GM12878 (cell line): ENCODE measurements at regions not wholly inside any gene's neighbourhood (a gene's known extent, or its start where the extent isn't known, plus 50 kb on each side); places are given as distances from the start of the nearest gene placed in this dataset.

ENCODE experiments used
- CHD2 ChIP-seq: IDR thresholded peaks from 2 replicates; pipeline ENCODE4 v1.6.1; 2011; ENCODE audit warnings: low read depth, low read length, improper control_type of control experiment, borderline replicate concordance
- FOS ChIP-seq: IDR thresholded peaks from 3 replicates; pipeline ENCODE4 v1.6.1; 2011; ENCODE audit warnings: borderline replicate concordance; ENCODE audit not compliant: insufficient read length; ENCODE audit errors: extremely low read depth
- FOXM1 ChIP-seq: IDR thresholded peaks from 2 replicates; pipeline ENCODE4 v1.6.1; 2012; ENCODE audit warnings: low read depth, mild to moderate bottlenecking, inconsistent platforms, low read length, moderate library complexity
- HCFC1 ChIP-seq: fragments of 150-350 bp; IDR thresholded peaks from 2 replicates; pipeline ENCODE4 v1.6.1; 2014; ENCODE audit warnings: low read length
- JUND ChIP-seq: IDR thresholded peaks from 2 replicates; pipeline ENCODE4 v1.6.1; 2012; ENCODE audit warnings: low read depth, mild to moderate bottlenecking, low read length, improper control_type of control experiment, moderate library complexity
- POLR2AphosphoS5 ChIP-seq: IDR thresholded peaks from 2 replicates; pipeline ENCODE4 v1.6.1; 2011; ENCODE audit warnings: mild to moderate bottlenecking, low read length, inconsistent platforms
- RAD21 ChIP-seq: IDR thresholded peaks from 2 replicates; pipeline ENCODE4 v1.6.1; 2011; ENCODE audit warnings: mild to moderate bottlenecking, low read depth, low read length, moderate library complexity; ENCODE audit not compliant: insufficient read depth
- RAD51 ChIP-seq: fragments of 450-650 bp; IDR thresholded peaks from 2 replicates; pipeline ENCODE4 v1.6.1; 2016; ENCODE audit warnings: moderate library complexity, mild to moderate bottlenecking, inconsistent platforms
- RCOR1 ChIP-seq: conservative IDR thresholded peaks from 2 replicates; pipeline ENCODE4 v1.6.1; 2012; ENCODE audit warnings: low read depth, low read length, improper control_type of control experiment
- ZNF274 ChIP-seq: IDR thresholded peaks from one replicate; pipeline ENCODE4 v1.8.0; 2011; ENCODE audit not compliant: insufficient read length, insufficient read depth
- TF ChIP-seq, protein P1 (sequence below): IDR thresholded peaks from 2 replicates; pipeline ENCODE4 v1.6.1; 2011; ENCODE audit warnings: borderline replicate concordance, low read depth, mild to moderate bottlenecking, moderate library complexity, low read length; ENCODE audit not compliant: insufficient read depth, poor library complexity, severe bottlenecking
- TF ChIP-seq, protein P2 (sequence below), 3 experiments: IDR thresholded peaks in 2 of 3; conservative IDR thresholded peaks in 1 of 3; 2 replicates each; pipeline ENCODE4 v1.5.1; 2011; ENCODE audit warnings: low read depth in 3 of 3, low read length in 3 of 3, mild to moderate bottlenecking in 3 of 3, control low read depth in 2 of 3, moderate library complexity in 2 of 3, inconsistent platforms in 1 of 3, mixed read lengths in 1 of 3; ENCODE audit not compliant: control insufficient read depth in 2 of 3, insufficient read depth in 1 of 3; ENCODE audit errors: extremely low read depth in 1 of 3
- TF ChIP-seq, protein P3 (sequence below): fragments of 450-650 bp; IDR thresholded peaks from 2 replicates; pipeline ENCODE4 v1.6.1; 2016; ENCODE audit warnings: mild to moderate bottlenecking, moderate library complexity, borderline replicate concordance
- TF ChIP-seq, protein P4 (sequence below): IDR thresholded peaks from 2 replicates; pipeline ENCODE4 v1.6.1; 2012; ENCODE audit warnings: low read depth, low read length, improper control_type of control experiment

DNA sequence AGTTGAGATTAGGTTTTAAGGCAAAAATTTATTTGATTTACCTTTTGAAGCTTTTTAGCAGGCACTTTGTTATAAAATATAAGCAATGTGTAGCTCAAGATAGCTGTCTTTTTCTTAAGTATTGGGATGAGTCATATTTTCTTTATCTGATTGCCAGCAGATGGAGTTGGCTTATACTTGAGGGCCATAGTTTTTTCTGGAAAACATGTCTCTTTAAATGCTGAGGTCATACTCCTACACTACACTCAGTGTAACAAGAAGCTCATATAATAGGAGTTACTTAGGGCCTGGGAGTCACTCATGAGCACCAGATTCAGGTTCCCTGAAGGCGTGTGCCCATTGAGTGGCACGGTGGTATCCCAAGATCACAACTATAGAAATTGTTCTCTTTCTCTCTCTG lies 579.8 kb downstream of the EDEM1 start:
- TF ChIP-seq FOS: no peak
- no peak for TF ChIP-seq FOXM1
- TF ChIP-seq POLR2AphosphoS5: no peak
- no peak for TF ChIP-seq RAD21
- TF ChIP-seq RCOR1: no peak
- no peak for TF ChIP-seq CHD2
- TF ChIP-seq, protein P1, sequence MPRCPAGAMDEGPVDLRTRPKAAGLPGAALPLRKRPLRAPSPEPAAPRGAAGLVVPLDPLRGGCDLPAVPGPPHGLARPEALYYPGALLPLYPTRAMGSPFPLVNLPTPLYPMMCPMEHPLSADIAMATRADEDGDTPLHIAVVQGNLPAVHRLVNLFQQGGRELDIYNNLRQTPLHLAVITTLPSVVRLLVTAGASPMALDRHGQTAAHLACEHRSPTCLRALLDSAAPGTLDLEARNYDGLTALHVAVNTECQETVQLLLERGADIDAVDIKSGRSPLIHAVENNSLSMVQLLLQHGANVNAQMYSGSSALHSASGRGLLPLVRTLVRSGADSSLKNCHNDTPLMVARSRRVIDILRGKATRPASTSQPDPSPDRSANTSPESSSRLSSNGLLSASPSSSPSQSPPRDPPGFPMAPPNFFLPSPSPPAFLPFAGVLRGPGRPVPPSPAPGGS: no peak
- TF ChIP-seq, protein P2, sequence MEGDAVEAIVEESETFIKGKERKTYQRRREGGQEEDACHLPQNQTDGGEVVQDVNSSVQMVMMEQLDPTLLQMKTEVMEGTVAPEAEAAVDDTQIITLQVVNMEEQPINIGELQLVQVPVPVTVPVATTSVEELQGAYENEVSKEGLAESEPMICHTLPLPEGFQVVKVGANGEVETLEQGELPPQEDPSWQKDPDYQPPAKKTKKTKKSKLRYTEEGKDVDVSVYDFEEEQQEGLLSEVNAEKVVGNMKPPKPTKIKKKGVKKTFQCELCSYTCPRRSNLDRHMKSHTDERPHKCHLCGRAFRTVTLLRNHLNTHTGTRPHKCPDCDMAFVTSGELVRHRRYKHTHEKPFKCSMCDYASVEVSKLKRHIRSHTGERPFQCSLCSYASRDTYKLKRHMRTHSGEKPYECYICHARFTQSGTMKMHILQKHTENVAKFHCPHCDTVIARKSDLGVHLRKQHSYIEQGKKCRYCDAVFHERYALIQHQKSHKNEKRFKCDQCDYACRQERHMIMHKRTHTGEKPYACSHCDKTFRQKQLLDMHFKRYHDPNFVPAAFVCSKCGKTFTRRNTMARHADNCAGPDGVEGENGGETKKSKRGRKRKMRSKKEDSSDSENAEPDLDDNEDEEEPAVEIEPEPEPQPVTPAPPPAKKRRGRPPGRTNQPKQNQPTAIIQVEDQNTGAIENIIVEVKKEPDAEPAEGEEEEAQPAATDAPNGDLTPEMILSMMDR (IDR thresholded peaks at IDR 0.05 in 2 of 3, conservative IDR thresholded peaks at IDR 0.05 in 1 of 3; ENCODE audit: control insufficient read depth in 2 of 3, extremely low read depth in 1 of 3, insufficient read depth in 1 of 3, low read depth in 3 of 3, low read length in 3 of 3): no peak
- TF ChIP-seq ZNF274: no peak
- TF ChIP-seq JUND: no peak
- TF ChIP-seq HCFC1: no peak
- TF ChIP-seq, protein P3, sequence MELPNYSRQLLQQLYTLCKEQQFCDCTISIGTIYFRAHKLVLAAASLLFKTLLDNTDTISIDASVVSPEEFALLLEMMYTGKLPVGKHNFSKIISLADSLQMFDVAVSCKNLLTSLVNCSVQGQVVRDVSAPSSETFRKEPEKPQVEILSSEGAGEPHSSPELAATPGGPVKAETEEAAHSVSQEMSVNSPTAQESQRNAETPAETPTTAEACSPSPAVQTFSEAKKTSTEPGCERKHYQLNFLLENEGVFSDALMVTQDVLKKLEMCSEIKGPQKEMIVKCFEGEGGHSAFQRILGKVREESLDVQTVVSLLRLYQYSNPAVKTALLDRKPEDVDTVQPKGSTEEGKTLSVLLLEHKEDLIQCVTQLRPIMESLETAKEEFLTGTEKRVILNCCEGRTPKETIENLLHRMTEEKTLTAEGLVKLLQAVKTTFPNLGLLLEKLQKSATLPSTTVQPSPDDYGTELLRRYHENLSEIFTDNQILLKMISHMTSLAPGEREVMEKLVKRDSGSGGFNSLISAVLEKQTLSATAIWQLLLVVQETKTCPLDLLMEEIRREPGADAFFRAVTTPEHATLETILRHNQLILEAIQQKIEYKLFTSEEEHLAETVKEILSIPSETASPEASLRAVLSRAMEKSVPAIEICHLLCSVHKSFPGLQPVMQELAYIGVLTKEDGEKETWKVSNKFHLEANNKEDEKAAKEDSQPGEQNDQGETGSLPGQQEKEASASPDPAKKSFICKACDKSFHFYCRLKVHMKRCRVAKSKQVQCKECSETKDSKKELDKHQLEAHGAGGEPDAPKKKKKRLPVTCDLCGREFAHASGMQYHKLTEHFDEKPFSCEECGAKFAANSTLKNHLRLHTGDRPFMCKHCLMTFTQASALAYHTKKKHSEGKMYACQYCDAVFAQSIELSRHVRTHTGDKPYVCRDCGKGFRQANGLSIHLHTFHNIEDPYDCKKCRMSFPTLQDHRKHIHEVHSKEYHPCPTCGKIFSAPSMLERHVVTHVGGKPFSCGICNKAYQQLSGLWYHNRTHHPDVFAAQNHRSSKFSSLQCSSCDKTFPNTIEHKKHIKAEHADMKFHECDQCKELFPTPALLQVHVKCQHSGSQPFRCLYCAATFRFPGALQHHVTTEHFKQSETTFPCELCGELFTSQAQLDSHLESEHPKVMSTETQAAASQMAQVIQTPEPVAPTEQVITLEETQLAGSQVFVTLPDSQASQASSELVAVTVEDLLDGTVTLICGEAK: no peak
- TF ChIP-seq, protein P4, sequence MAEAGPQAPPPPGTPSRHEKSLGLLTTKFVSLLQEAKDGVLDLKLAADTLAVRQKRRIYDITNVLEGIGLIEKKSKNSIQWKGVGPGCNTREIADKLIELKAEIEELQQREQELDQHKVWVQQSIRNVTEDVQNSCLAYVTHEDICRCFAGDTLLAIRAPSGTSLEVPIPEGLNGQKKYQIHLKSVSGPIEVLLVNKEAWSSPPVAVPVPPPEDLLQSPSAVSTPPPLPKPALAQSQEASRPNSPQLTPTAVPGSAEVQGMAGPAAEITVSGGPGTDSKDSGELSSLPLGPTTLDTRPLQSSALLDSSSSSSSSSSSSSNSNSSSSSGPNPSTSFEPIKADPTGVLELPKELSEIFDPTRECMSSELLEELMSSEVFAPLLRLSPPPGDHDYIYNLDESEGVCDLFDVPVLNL: no peak
- no peak for TF ChIP-seq RAD51
